ENCODE measurements at regions not wholly inside any gene's neighbourhood (a gene's known extent, or its start where the extent isn't known, plus 50 kb on each side); places are given as distances from the start of the nearest gene placed in this dataset.

DNA sequence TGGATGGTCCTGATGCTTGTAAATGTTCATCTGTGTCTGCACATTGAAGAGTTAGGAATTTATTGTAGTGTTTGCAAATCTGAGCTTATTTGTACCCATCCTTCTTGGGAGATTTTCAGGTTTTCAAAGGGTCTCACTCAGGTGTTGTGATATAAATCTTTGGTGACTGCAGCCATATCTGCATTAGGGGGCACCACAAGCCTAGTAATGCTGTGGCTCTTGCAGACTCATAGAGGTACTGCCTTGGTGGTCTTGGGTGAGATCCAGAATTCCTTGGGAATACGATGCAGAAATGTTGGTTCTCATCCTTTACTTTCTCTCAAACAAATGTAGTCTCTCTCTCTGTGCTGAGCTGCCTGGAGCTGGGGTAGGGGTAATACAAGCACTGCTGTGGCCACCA, 405.9 kb downstream of the TTLL7 start:
- no peak for TF ChIP-seq POLR2AphosphoS5 (IDR thresholded peaks at IDR 0.05)
- H3K27ac ChIP-seq = no peak overlapping the region
- no peaks in the 10 kb centered on the region for H3K36me3 ChIP-seq
- H3K4me3 ChIP-seq = no peak overlapping the region
- H3K27me3 ChIP-seq = no peaks in the 10 kb centered on the region
- WGBS = 83% methylated on average over 1 of the region's 1 CpG
- DNase-seq (ENCODE audit: low spot score in 2 of 2) = no peak
- H3K9me3 ChIP-seq = no peaks in the 10 kb centered on the region
- H3K4me1 ChIP-seq = no peaks in the 10 kb centered on the region

GRCh38 chr1:83588140-83588539, 410.8 kb downstream of the TTLL7 start:
- no peak overlapping the region for H3K4me3 ChIP-seq
- DNase-seq (ENCODE audit: low spot score in 2 of 2) = no peak
- no peak for TF ChIP-seq EP300 (IDR thresholded peaks at IDR 0.05)
- TF ChIP-seq POLR2A (IDR thresholded peaks at IDR 0.05) = no peak
- TF ChIP-seq POLR2AphosphoS5 (IDR thresholded peaks at IDR 0.05) = no peak
- no peak for TF ChIP-seq CTCF (IDR thresholded peaks at IDR 0.05)
- H3K4me1 ChIP-seq = no peaks in the 10 kb centered on the region
- H3K9me3 ChIP-seq = no peaks in the 10 kb centered on the region
- H3K27me3 ChIP-seq = no peaks in the 10 kb centered on the region
- H3K27ac ChIP-seq = no peak overlapping the region
- no peaks in the 10 kb centered on the region for H3K36me3 ChIP-seq

DNA sequence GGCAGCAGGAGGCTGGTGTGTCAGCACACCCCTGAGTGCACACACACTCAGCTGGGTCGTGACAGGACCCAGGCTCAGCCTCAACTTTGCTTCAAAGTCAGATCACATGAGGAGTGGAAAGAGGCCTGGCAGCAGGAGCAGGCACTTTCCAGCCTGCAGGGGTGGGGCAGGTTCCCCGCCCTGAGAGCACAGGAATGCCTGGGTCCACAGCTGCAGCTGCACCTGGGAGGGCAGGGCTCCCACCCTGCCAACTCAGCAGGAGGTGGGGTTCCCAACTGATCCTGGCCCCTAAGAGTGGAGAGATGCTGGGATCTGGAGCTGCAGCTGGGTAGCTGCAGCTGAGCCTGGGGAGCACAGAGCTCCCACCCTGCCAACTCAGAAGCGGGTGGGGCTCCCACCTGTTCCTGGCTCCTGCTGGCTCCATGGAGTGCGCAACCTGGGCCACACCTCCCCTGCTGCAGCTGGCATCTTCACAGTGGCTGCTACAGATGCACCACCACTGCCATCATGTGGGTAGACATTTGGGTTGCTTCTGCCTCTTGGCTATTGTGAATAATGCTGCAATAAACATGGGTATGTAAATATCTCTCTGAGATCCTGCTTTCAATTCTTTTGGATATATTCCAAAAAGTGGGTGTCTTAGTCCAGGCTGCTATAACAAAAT, 415.4 kb downstream of the TTLL7 start:
- Histone ChIP-seq H3K4me1 (no peaks in the 10 kb centered on the region), H3K36me3 (no peaks in the 10 kb centered on the region), H3K4me3 (no peak overlapping the region), H3K9me3 (no peaks in the 10 kb centered on the region), H3K27me3 (no peaks in the 10 kb centered on the region), H3K27ac (no peak overlapping the region)
- WGBS = 44% methylated on average over 4 of the region's 4 CpGs
- no peak for DNase-seq (ENCODE audit: low spot score in 2 of 2)
- TF ChIP-seq EP300 (IDR thresholded peaks at IDR 0.05) (no peak), POLR2AphosphoS5 (IDR thresholded peaks at IDR 0.05) (no peak), CTCF (IDR thresholded peaks at IDR 0.05) (no peak), POLR2A (IDR thresholded peaks at IDR 0.05) (no peak)

- Histone ChIP-seq H3K4me3 (no peak overlapping the region), H3K27ac (no peak overlapping the region), H3K27me3 (no peaks in the 10 kb centered on the region), H3K9me3 (no peaks in the 10 kb centered on the region), H3K36me3 (no peaks in the 10 kb centered on the region), H3K4me1 (no peaks in the 10 kb centered on the region)
- no peak for TF ChIP-seq EP300 (IDR thresholded peaks at IDR 0.05)
- TF ChIP-seq CTCF (IDR thresholded peaks at IDR 0.05) = no peak
- no peak for TF ChIP-seq POLR2A (IDR thresholded peaks at IDR 0.05)
- TF ChIP-seq POLR2AphosphoS5 (IDR thresholded peaks at IDR 0.05) = no peak
- 85% methylated on average over 8 of the region's 8 CpGs for WGBS
- DNase-seq (ENCODE audit: low spot score in 2 of 2) = no peak
Observed at GRCh38 chr1:83581747-83582146, 417.2 kb downstream of the TTLL7 start.

DNA sequence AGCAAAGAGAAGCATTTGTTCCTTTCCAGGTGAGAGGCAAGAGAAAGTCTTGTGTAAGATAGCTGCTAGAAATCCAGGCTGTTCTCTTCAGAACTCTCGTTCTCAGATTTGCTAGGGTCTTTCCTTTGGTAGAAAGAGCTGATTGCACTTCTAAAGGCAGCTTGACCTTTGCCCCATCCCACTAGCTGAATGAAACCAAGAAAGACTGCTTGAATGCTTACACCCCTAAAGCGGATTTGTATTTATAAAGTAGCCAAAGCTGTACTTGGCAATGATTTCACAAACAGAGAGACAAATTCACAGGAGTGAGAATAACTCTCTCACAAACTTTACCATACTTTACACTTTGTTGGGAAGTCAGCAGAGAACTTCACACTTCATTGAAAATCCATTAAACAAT, 424.1 kb downstream of the TTLL7 start:
- Histone ChIP-seq H3K36me3 (no peaks in the 10 kb centered on the region), H3K27me3 (no peaks in the 10 kb centered on the region), H3K9me3 (no peaks in the 10 kb centered on the region), H3K27ac (no peak overlapping the region), H3K4me1 (no peaks in the 10 kb centered on the region), H3K4me3 (no peak overlapping the region)
- TF ChIP-seq POLR2AphosphoS5 (IDR thresholded peaks at IDR 0.05) = no peak
- TF ChIP-seq POLR2A (IDR thresholded peaks at IDR 0.05) = no peak
- no peak for TF ChIP-seq EP300 (IDR thresholded peaks at IDR 0.05)
- no peak for TF ChIP-seq CTCF (IDR thresholded peaks at IDR 0.05)
- 90% methylated on average over 2 of the region's 2 CpGs for WGBS
- DNase-seq (ENCODE audit: low spot score in 2 of 2) = no peak

DNA sequence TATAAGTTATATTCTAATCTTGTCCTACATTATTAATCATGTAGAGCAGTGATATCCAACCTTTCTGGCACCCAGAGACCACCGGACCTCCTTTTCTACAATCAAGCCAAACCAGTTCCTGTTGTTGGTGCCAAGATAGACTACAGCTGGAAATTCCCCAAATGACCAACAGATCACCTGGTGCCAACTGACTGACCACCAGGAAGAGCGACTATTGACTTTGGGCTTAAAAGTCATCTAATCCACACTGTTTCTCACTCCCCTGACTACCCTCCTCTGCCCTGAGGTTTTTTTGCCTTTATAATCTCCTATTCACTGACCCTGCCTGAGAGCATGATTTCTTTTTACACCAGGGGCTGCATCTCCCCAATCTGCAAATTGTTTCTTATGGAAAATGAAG, 425.2 kb downstream of the TTLL7 start:
- H3K9me3 ChIP-seq = no peaks in the 10 kb centered on the region
- H3K4me1 ChIP-seq = no peaks in the 10 kb centered on the region
- H3K36me3 ChIP-seq = no peaks in the 10 kb centered on the region
- TF ChIP-seq CTCF (IDR thresholded peaks at IDR 0.05) (no peak), EP300 (IDR thresholded peaks at IDR 0.05) (no peak), POLR2AphosphoS5 (IDR thresholded peaks at IDR 0.05) (no peak), POLR2A (IDR thresholded peaks at IDR 0.05) (no peak)
- DNase-seq (ENCODE audit: low spot score in 2 of 2) = no peak
- whole genome bisulfite sequencing = 82% methylated on average over 2 of the region's 2 CpGs
- H3K27me3 ChIP-seq = no peaks in the 10 kb centered on the region
- no peak overlapping the region for H3K27ac ChIP-seq
- H3K4me3 ChIP-seq = no peak overlapping the region

All from suprapubic skin (tissue), 4 donors.